ENCODE measurements at regions not wholly inside any gene's neighbourhood (a gene's known extent, or its start where the extent isn't known, plus 50 kb on each side); places are given as distances from the start of the nearest gene placed in this dataset.

GRCh38 chrX:40205471-40205870, 107.7 kb upstream of the BCOR start:
- no peaks in the 10 kb centered on the region for H3K36me3 ChIP-seq (ENCODE audit: low read depth)
- no peaks in the 10 kb centered on the region for H3K27me3 ChIP-seq (ENCODE audit: insufficient read depth, low read depth)
- H4K20me1 ChIP-seq (ENCODE audit: insufficient read depth), result no peaks in the 10 kb centered on the region
- H3K9me2 ChIP-seq (ENCODE audit: insufficient read depth), result no peaks in the 10 kb centered on the region
- peak overlapping the region; percentile 64 for H3K4me2 ChIP-seq
- no peak for DNase-seq
- intact Hi-C loops (cut with micrococcal nuclease; ENCODE audit: unreplicated experiment), result no loop called here
- TF ChIP-seq EZH2 (IDR thresholded peaks at IDR 0.05; ENCODE audit: low read depth) (no peak), CTCF (conservative IDR thresholded peaks at IDR 0.05) (no peak)
- no peak overlapping the region for H3K27ac ChIP-seq
- CTCF ChIA-PET, result no interaction called here
- H3K4me3 ChIP-seq, result no peak overlapping the region; the same call in 1 of the 2 replicates
- no peaks in the 10 kb centered on the region for H3F3A ChIP-seq (ENCODE audit: insufficient read depth, low read depth)
- no peaks in the 10 kb centered on the region for H3K79me2 ChIP-seq (ENCODE audit: low read depth)
- POLR2A ChIA-PET (ENCODE audit: unreplicated experiment), result no interaction called here
- 0 out of 2 replicates have a peak overlapping the region, but pooled peaks have one; percentile 55 for H2AFZ ChIP-seq
- no peaks in the 10 kb centered on the region for H3K4me1 ChIP-seq (replicated peaks; ENCODE audit: insufficient read depth)
- no peaks in the 10 kb centered on the region for H3K9me3 ChIP-seq (ENCODE audit: insufficient read depth, low read depth)
- BruUV-seq (replicated peaks), result no TSS peak

GRCh38 chrX:40202456-40202855, 104.7 kb upstream of the BCOR start:
- CTCF ChIA-PET, result no interaction called here
- no peaks in the 10 kb centered on the region for H3K27me3 ChIP-seq (ENCODE audit: insufficient read depth, low read depth)
- H3K9me2 ChIP-seq (ENCODE audit: insufficient read depth), result no peaks in the 10 kb centered on the region
- intact Hi-C loops (cut with micrococcal nuclease; ENCODE audit: unreplicated experiment), result no loop called here
- H3K4me2 ChIP-seq, result no peak overlapping the region
- H3F3A ChIP-seq (ENCODE audit: insufficient read depth, low read depth), result no peaks in the 10 kb centered on the region
- no peak overlapping the region for H3K4me3 ChIP-seq
- H3K36me3 ChIP-seq (ENCODE audit: low read depth), result no peaks in the 10 kb centered on the region
- no peaks in the 10 kb centered on the region for H3K79me2 ChIP-seq (ENCODE audit: low read depth)
- H3K4me1 ChIP-seq (replicated peaks; ENCODE audit: insufficient read depth), result no peaks in the 10 kb centered on the region
- no peak overlapping the region for H2AFZ ChIP-seq
- no TSS peak for BruUV-seq (replicated peaks)
- POLR2A ChIA-PET (ENCODE audit: unreplicated experiment), result no interaction called here
- H3K27ac ChIP-seq, result no peak overlapping the region
- no peak for DNase-seq
- no peaks in the 10 kb centered on the region for H4K20me1 ChIP-seq (ENCODE audit: insufficient read depth)
- no peaks in the 10 kb centered on the region for H3K9me3 ChIP-seq (ENCODE audit: insufficient read depth, low read depth)
- TF ChIP-seq EZH2 (IDR thresholded peaks at IDR 0.05; ENCODE audit: low read depth), result no peak
- no peak for TF ChIP-seq CTCF (conservative IDR thresholded peaks at IDR 0.05)

- POLR2A ChIA-PET (ENCODE audit: unreplicated experiment), result no interaction called here
- Histone ChIP-seq H4K20me1 (ENCODE audit: insufficient read depth) (no peaks in the 10 kb centered on the region), H3F3A (ENCODE audit: insufficient read depth, low read depth) (no peaks in the 10 kb centered on the region), H3K4me3 (no peak overlapping the region), H3K27ac (no peak overlapping the region), H3K9me3 (ENCODE audit: insufficient read depth, low read depth) (no peaks in the 10 kb centered on the region), H3K79me2 (ENCODE audit: low read depth) (no peaks in the 10 kb centered on the region), H2AFZ (no peak overlapping the region), H3K4me2 (no peak overlapping the region), H3K36me3 (ENCODE audit: low read depth) (no peaks in the 10 kb centered on the region), H3K9me2 (ENCODE audit: insufficient read depth) (no peaks in the 10 kb centered on the region), H3K4me1 (replicated peaks; ENCODE audit: insufficient read depth) (no peaks in the 10 kb centered on the region), H3K27me3 (ENCODE audit: insufficient read depth, low read depth) (no peaks in the 10 kb centered on the region)
- DNase-seq, result no peak
- TF ChIP-seq EZH2 (IDR thresholded peaks at IDR 0.05; ENCODE audit: low read depth) (no peak), CTCF (conservative IDR thresholded peaks at IDR 0.05) (no peak)
- BruUV-seq (replicated peaks), result no TSS peak
- CTCF ChIA-PET, result no interaction called here
- intact Hi-C loops (cut with micrococcal nuclease; ENCODE audit: unreplicated experiment), result no loop called here
These were observed 103.6 kb upstream of the BCOR start for GRCh38 chrX:40201329-40201885.

All from PC-9 (cell line).